ENCODE measurements at regions not wholly inside any gene's neighbourhood (a gene's known extent, or its start where the extent isn't known, plus 50 kb on each side); places are given as distances from the start of the nearest gene placed in this dataset.
"Not testable (repeated sequence)": the region's sequence is repeated elsewhere in the genome, so short reads cannot be mapped to it uniquely, and the experiment has no call there.

DNA sequence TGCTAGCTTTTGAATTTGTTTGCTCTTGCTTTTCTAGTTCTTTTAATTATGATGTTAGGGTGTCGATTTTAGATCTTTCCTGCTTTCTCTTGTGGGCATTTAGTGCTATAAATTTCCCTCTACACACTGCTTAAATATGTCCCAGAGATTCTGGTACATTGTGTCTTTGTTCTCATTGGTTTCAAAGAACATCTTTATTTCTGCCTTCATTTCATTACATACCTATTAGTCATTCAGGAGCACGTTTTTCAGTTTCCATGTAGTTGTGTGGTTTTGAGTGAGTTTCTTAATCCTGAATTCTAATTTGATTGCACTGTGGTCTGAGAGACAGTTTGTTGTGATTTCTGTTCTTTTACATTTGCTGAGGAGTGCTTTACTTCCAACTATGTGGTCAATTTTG lies 51.2 kb upstream of the MB21D2 start:
- H3K4me3 ChIP-seq (ENCODE audit: low read depth, low read length); DNase-seq (ENCODE audit: low read depth): not testable (repeated sequence)

DNA sequence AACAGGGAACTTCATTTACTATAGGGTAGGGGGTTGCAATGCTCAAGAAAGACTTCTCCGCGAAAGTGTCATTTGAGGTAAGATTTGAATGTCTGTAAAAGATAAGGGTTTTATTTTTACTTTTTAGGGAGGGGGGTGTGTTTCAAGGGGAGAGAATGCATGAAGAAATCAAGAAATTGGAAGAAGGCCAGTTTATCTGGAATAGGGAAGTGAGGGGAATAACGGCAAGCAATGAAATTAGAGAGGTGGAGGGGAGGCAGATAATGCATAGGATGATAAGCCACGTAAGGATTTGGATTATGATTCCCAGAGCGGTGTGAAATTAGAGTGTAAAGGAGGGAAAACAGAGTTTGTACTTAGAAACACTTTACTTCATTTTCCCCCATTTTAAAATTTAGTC lies 63.0 kb upstream of the MB21D2 start:
- TF ChIP-seq, protein P1, sequence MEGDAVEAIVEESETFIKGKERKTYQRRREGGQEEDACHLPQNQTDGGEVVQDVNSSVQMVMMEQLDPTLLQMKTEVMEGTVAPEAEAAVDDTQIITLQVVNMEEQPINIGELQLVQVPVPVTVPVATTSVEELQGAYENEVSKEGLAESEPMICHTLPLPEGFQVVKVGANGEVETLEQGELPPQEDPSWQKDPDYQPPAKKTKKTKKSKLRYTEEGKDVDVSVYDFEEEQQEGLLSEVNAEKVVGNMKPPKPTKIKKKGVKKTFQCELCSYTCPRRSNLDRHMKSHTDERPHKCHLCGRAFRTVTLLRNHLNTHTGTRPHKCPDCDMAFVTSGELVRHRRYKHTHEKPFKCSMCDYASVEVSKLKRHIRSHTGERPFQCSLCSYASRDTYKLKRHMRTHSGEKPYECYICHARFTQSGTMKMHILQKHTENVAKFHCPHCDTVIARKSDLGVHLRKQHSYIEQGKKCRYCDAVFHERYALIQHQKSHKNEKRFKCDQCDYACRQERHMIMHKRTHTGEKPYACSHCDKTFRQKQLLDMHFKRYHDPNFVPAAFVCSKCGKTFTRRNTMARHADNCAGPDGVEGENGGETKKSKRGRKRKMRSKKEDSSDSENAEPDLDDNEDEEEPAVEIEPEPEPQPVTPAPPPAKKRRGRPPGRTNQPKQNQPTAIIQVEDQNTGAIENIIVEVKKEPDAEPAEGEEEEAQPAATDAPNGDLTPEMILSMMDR (IDR thresholded peaks at IDR 0.05; ENCODE audit: low read depth, low read length, missing control alignments), result no peak
- H3K4me3 ChIP-seq (ENCODE audit: low read depth, low read length), result no peak overlapping the region
- DNase-seq (ENCODE audit: low read depth), result no peak

DNA sequence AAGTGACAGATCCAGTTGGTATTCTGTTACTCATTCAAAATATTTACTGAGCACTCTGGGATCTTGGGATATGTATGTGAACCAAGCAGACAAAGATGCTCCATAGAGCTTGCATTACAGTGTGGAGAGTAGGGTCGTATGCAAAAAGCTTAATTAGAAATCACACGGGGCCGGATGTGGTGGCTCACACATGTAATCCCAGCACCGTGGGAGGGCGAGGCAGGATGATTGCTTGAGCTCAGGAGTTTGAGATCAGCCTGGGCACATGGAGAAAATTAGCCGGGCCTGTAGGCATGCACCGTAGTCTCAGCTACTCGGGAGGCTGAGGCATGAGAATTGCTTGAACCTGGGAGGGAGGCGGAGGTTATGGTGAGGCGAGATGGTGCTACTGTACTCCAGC lies 68.7 kb upstream of the MB21D2 start:
- H3K4me3 ChIP-seq (ENCODE audit: low read depth, low read length), result no peak overlapping the region
- TF ChIP-seq, protein P1 (IDR thresholded peaks at IDR 0.05; ENCODE audit: low read depth, low read length, missing control alignments), result no peak
- no peak for DNase-seq (ENCODE audit: low read depth)

DNA sequence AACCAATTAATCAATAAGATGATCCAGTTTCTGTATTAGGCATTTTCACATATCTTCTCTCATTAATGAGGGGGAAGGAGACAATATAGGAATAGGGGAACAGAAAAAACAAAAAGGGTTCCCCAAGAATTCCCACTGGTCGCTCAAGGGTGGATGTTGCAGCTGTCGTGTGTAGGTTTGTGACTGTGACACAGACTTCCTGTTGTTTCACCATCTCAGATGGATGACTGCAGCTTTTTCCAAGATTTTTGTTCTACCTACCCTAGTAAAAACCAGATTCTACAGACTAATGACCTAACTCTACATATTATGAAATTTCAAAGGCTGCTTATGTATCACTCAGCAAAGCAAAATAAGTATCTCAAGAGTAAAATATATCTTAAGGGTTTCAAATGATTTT lies 73.7 kb upstream of the MB21D2 start:
- TF ChIP-seq, protein P1 (IDR thresholded peaks at IDR 0.05; ENCODE audit: low read depth, low read length, missing control alignments), result no peak
- H3K4me3 ChIP-seq (ENCODE audit: low read depth, low read length), result no peak overlapping the region
- DNase-seq (ENCODE audit: low read depth), result no peak

DNA sequence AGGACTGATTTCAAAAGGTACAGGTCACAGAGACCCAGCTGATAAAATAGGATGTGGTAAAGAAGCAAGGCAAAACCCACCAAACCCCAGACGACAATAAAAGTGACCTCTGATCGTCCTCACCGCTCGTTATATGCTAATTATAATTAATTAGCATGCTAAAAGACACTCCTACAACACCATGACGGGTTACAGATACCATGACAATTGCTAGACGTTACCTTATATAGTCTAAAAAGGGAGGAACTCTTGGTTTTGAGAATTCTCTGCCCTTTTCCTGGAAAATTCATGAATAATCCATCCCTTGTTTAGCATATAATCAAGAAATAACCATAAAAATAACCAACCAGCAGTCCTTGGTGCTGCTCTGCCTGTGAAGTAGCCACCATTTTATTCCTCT lies 74.7 kb upstream of the MB21D2 start:
- H3K4me3 ChIP-seq (ENCODE audit: low read depth, low read length), result no peak overlapping the region
- TF ChIP-seq, protein P1 (IDR thresholded peaks at IDR 0.05; ENCODE audit: low read depth, low read length, missing control alignments), result no peak
- no peak for DNase-seq (ENCODE audit: low read depth)

DNA sequence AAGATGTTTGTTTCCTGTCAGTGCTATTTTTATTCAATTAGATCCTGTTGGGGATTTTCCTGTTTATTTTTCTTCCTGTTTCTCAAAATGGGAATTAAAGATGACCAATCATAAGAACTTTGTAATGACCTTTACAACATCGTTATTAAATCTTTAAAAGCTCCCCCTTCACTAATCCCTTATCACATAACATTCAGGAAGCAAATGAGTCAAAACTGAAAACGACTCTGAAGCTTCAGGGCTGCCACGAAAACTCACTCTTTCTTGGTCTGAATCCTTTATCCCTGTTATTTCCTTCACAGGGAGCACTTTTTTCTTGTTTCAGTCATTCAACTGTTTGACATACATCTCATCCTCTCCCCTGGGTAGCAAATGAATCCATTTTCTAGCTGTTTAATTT lies 75.8 kb upstream of the MB21D2 start:
- TF ChIP-seq, protein P1 (IDR thresholded peaks at IDR 0.05; ENCODE audit: low read depth, low read length, missing control alignments), result no peak
- H3K4me3 ChIP-seq (ENCODE audit: low read depth, low read length), result no peak overlapping the region
- DNase-seq (ENCODE audit: low read depth), result no peak

DNA sequence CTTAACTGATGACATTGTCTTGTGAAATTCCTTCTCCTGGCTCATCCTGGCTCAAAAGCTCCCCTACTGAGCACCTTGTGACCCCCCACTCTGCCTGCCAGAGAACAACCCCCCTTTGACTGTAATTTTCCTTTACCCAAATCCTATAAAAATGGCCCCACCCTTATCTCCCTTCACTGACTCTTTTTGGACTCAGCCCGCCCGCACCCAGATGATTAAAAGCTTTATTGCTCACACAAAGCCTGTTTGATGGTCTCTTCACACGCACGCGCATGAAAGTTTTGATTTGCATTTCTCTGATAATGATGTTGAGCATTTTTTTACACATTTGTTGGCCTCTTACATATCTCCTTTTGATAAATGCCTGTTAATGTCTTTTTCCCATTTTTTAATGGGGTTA lies 83.5 kb upstream of the MB21D2 start:
- not testable (repeated sequence) for DNase-seq (ENCODE audit: low read depth); H3K4me3 ChIP-seq (ENCODE audit: low read depth, low read length)

DNA sequence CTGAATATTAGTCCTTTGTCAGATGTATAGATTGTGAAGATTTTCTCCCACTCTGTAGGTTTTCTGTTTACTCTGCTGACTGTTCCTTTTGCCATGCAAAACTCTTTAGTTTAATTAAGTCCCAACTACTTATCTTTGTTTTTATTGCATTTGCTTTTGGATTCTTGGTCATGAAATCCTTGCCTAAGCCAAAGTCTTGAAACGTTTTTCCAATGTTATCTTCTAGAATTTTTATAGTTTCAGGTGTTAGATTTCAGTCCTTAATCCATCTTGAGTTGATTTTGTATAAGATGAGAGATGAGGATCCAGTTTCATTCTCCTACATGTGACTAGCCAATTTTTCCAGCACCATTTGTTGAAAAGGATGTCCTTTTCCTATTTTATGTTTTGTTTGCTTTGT lies 86.0 kb upstream of the MB21D2 start:
- not testable (repeated sequence) for DNase-seq (ENCODE audit: low read depth); H3K4me3 ChIP-seq (ENCODE audit: low read depth, low read length)

DNA sequence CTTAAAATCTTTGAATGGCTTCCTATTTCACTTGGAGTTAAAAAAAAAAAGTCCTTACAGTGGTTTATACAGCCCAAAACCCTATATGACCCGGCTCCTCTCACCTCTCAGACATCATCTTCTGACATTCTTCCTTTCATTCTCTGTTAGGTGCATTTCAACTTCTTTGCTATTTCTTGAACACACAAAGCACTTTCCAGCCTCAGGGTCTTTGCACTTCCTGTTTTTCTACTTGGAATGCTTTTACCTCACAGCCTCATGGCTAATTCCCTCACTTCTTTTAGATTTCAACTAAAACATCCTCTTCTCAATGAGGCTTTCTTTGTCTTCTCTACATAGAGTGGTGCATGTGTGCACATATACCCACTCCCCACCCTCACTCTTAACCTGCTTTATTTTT lies 91.0 kb upstream of the MB21D2 start:
- TF ChIP-seq, protein P1 (IDR thresholded peaks at IDR 0.05; ENCODE audit: low read depth, low read length, missing control alignments), result no peak
- H3K4me3 ChIP-seq (ENCODE audit: low read depth, low read length), result no peak overlapping the region
- DNase-seq (ENCODE audit: low read depth), result no peak
